ENCODE measurements at regions not wholly inside any gene's neighbourhood (a gene's known extent, or its start where the extent isn't known, plus 50 kb on each side); places are given as distances from the start of the nearest gene placed in this dataset.

GRCh38 chr6:133169901-133170300 is 71.3 kb upstream of the EYA4 start:
- H3K27ac ChIP-seq (replicated peaks in 1 of 4), result no peak overlapping the region
- no peak overlapping the region for H3K4me3 ChIP-seq
- peaks cover 0 to 6% (median 0%) of the 10 kb centered on the region in 4 donors for H3K9me3 ChIP-seq
- no peaks in the 10 kb centered on the region for H3K36me3 ChIP-seq
- TF ChIP-seq EP300 (IDR thresholded peaks at IDR 0.05), result no peak
- no peak for TF ChIP-seq CTCF (IDR thresholded peaks at IDR 0.05)
- TF ChIP-seq POLR2A (IDR thresholded peaks at IDR 0.05; ENCODE audit: low read depth), result no peak
- TF ChIP-seq POLR2AphosphoS5 (IDR thresholded peaks at IDR 0.05), result no peak
- 77% methylated on average over 1 of the region's 1 CpG for WGBS
- intact Hi-C loops (cut with DNase I), result no loop called here
- H3K27me3 ChIP-seq, result no peaks in the 10 kb centered on the region
- no peak for DNase-seq (ENCODE audit: extremely low spot score)
- H3K4me1 ChIP-seq, result no peaks in the 10 kb centered on the region

- no peak for DNase-seq (ENCODE audit: extremely low spot score)
- no peak overlapping the region for H3K4me3 ChIP-seq
- H3K27ac ChIP-seq (replicated peaks in 1 of 4), result no peak overlapping the region
- H3K27me3 ChIP-seq, result no peaks in the 10 kb centered on the region
- intact Hi-C loops (cut with DNase I), result no loop called here
- no peak for TF ChIP-seq CTCF (IDR thresholded peaks at IDR 0.05)
- TF ChIP-seq POLR2AphosphoS5 (IDR thresholded peaks at IDR 0.05), result no peak
- no peak for TF ChIP-seq POLR2A (IDR thresholded peaks at IDR 0.05; ENCODE audit: low read depth)
- TF ChIP-seq EP300 (IDR thresholded peaks at IDR 0.05), result no peak
- H3K4me1 ChIP-seq, result no peaks in the 10 kb centered on the region
- peaks cover 0 to 6% (median 0%) of the 10 kb centered on the region in 4 donors for H3K9me3 ChIP-seq
- H3K36me3 ChIP-seq, result no peaks in the 10 kb centered on the region
Observed at GRCh38 chr6:133170602-133171001, 70.6 kb upstream of the EYA4 start.

GRCh38 chr6:133171989-133172604 is 69.1 kb upstream of the EYA4 start:
- no peaks in the 10 kb centered on the region for H3K36me3 ChIP-seq
- no peak overlapping the region for H3K4me3 ChIP-seq
- TF ChIP-seq POLR2AphosphoS5 (IDR thresholded peaks at IDR 0.05) (no peak), CTCF (IDR thresholded peaks at IDR 0.05) (no peak), POLR2A (IDR thresholded peaks at IDR 0.05; ENCODE audit: low read depth) (no peak), EP300 (IDR thresholded peaks at IDR 0.05) (no peak)
- DNase-seq (ENCODE audit: extremely low spot score), result no peak
- intact Hi-C loops (cut with DNase I), result no loop called here
- H3K27me3 ChIP-seq, result no peaks in the 10 kb centered on the region
- peaks cover 0 to 6% (median 0%) of the 10 kb centered on the region in 4 donors for H3K9me3 ChIP-seq
- no CpG with 5 or more reads among the region's 3 CpGs for WGBS
- H3K4me1 ChIP-seq, result no peaks in the 10 kb centered on the region
- H3K27ac ChIP-seq (replicated peaks in 1 of 4), result no peak overlapping the region

- peaks cover 0 to 6% (median 0%) of the 10 kb centered on the region in 4 donors for H3K9me3 ChIP-seq
- WGBS, result 86% methylated on average over 4 of the region's 4 CpGs
- no peaks in the 10 kb centered on the region for H3K4me1 ChIP-seq
- intact Hi-C loops (cut with DNase I), result no loop called here
- H3K27me3 ChIP-seq, result no peaks in the 10 kb centered on the region
- DNase-seq (ENCODE audit: extremely low spot score), result no peak
- TF ChIP-seq POLR2AphosphoS5 (IDR thresholded peaks at IDR 0.05) (no peak), EP300 (IDR thresholded peaks at IDR 0.05) (no peak), CTCF (IDR thresholded peaks at IDR 0.05) (no peak), POLR2A (IDR thresholded peaks at IDR 0.05; ENCODE audit: low read depth) (no peak)
- no peaks in the 10 kb centered on the region for H3K36me3 ChIP-seq
- H3K27ac ChIP-seq (replicated peaks in 1 of 4), result no peak overlapping the region
- H3K4me3 ChIP-seq, result no peak overlapping the region
Observed at GRCh38 chr6:133173276-133173675, 67.9 kb upstream of the EYA4 start.

GRCh38 chr6:133179481-133179880 is 61.7 kb upstream of the EYA4 start:
- intact Hi-C loops (cut with DNase I), result no loop called here
- no peaks in the 10 kb centered on the region for H3K9me3 ChIP-seq
- no peak overlapping the region for H3K27ac ChIP-seq (replicated peaks in 1 of 4)
- H3K27me3 ChIP-seq, result no peaks in the 10 kb centered on the region
- no peak for DNase-seq (ENCODE audit: extremely low spot score)
- H3K36me3 ChIP-seq, result no peaks in the 10 kb centered on the region
- TF ChIP-seq POLR2A (IDR thresholded peaks at IDR 0.05; ENCODE audit: low read depth), result no peak
- no peak for TF ChIP-seq EP300 (IDR thresholded peaks at IDR 0.05)
- TF ChIP-seq CTCF (IDR thresholded peaks at IDR 0.05), result no peak
- no peak for TF ChIP-seq POLR2AphosphoS5 (IDR thresholded peaks at IDR 0.05)
- no peaks in the 10 kb centered on the region for H3K4me1 ChIP-seq
- no peak overlapping the region for H3K4me3 ChIP-seq

All from esophagus muscularis mucosa (tissue), 4 donors.